Endothelial cell of umbilical vein (primary cell): ENCODE measurements at regions not wholly inside any gene's neighbourhood (a gene's known extent, or its start where the extent isn't known, plus 50 kb on each side); places are given as distances from the start of the nearest gene placed in this dataset.

Experiments used
- BruUV-seq: library from RNA; stranded (reverse); fragments of 400-500 nt; replicated peaks from 2 replicates; lab custom pipeline; 2021; lab: Mats Ljungman, UMichigan
- CTCF ChIA-PET: fragments of 300-600, 350-600 bp; sonication (Branson Sonifier 250); formaldehyde crosslinking; loops from one replicate; lab custom pipeline; 2021; ENCODE audit warnings: antibody characterized with exemption, inconsistent platforms; lab: Charles Lee
- POLR2A ChIA-PET: fragments of 300-600, 350-600 bp; sonication (Branson Sonifier 250); formaldehyde crosslinking; loops from one replicate; lab custom pipeline; 2021; ENCODE audit warnings: antibody characterized with exemption, inconsistent platforms; lab: Charles Lee
- DNase-seq: peaks from one replicate; pipeline ENCODE4 v3.0.0-alpha.2; 2011; ENCODE audit warnings: low read depth, low spot score
- FAIRE-seq: peaks from 2 replicates; lab custom pipeline; 2011; peaks lifted over from hg19 to GRCh38; lab: Jason Lieb, UNC
- H2AFZ ChIP-seq: 2 replicates; pipeline ENCODE4 v1.6.0; 2012; ENCODE audit warnings: low read depth, low read length, control low read depth, inconsistent platforms
- H3K27ac ChIP-seq: 2 replicates; pipeline ENCODE4 v1.5.1; 2011; ENCODE audit warnings: low read depth, mild to moderate bottlenecking, control low read depth, low read length, moderate library complexity; ENCODE audit not compliant: insufficient read depth
- H3K27me3 ChIP-seq, 2 experiments: 2 replicates each; pipeline versions ENCODE4 v1.6.0 to v1.6.1; 2011; ENCODE audit warnings: low read length in 2 of 2, mixed read lengths in 1 of 2; ENCODE audit not compliant: control insufficient read depth in 2 of 2, insufficient read depth in 2 of 2
- H3K36me3 ChIP-seq, 2 experiments: 2 replicates in 1 of 2; 3 replicates in 1 of 2; pipeline ENCODE4 v1.5.1; 2011; ENCODE audit warnings: low read length in 2 of 2, mild to moderate bottlenecking in 1 of 2, moderate library complexity in 1 of 2; ENCODE audit not compliant: control insufficient read depth in 2 of 2, insufficient read depth in 2 of 2; ENCODE audit errors: extremely low read depth in 1 of 2
- H3K4me1 ChIP-seq: 3 replicates; pipeline ENCODE4 v1.5.1; 2011; ENCODE audit warnings: mild to moderate bottlenecking, low read length; ENCODE audit not compliant: control insufficient read depth, insufficient read depth; ENCODE audit errors: extremely low read depth
- H3K4me2 ChIP-seq: 2 replicates; pipeline ENCODE4 v1.6.1; 2011; ENCODE audit warnings: low read length, control low read depth, mixed read lengths; ENCODE audit not compliant: insufficient read depth
- H3K4me3 ChIP-seq, 3 experiments: fragments of 200-600 bp in 1 of 3; sonication (generic), shearing (Covaris generic) in 1 of 3; replicated peaks in 1 of 3; 2 replicates each; pipeline ENCODE4 v1.5.1; 2011 to 2016; ENCODE audit warnings: control low read depth in 3 of 3, low read length in 3 of 3, mild to moderate bottlenecking in 2 of 3, inconsistent platforms in 1 of 3, low read depth in 1 of 3, moderate library complexity in 1 of 3; ENCODE audit not compliant: insufficient read depth in 1 of 3
- H3K79me2 ChIP-seq: 2 replicates; pipeline ENCODE4 v1.6.0; 2012; ENCODE audit warnings: low read length, inconsistent platforms; ENCODE audit not compliant: control insufficient read depth, insufficient read depth
- H3K9ac ChIP-seq: replicated peaks from 2 replicates; pipeline ENCODE3; 2011; ENCODE audit warnings: low read length, control low read depth; ENCODE audit not compliant: insufficient read depth; ENCODE audit errors: extremely low read depth
- H3K9me1 ChIP-seq: replicated peaks from 3 replicates; pipeline ENCODE4 v1.6.0; 2011; ENCODE audit warnings: mild to moderate bottlenecking, low read length; ENCODE audit not compliant: control insufficient read depth, insufficient read depth; ENCODE audit errors: extremely low read depth
- H3K9me3 ChIP-seq: replicated peaks from 2 replicates; pipeline ENCODE4 v1.5.1; 2012; ENCODE audit warnings: low read length, inconsistent platforms; ENCODE audit not compliant: control insufficient read depth, insufficient read depth
- H4K20me1 ChIP-seq: replicated peaks from 2 replicates; pipeline ENCODE3; 2011; ENCODE audit warnings: mild to moderate bottlenecking, low read length; ENCODE audit not compliant: control insufficient read depth, insufficient read depth; ENCODE audit errors: extremely low read depth
- EZH2 ChIP-seq: IDR thresholded peaks from 2 replicates; pipeline ENCODE4 v1.6.1; 2012; ENCODE audit warnings: borderline replicate concordance, low read depth, mild to moderate bottlenecking, moderate library complexity, low read length, inconsistent platforms; ENCODE audit not compliant: severe bottlenecking
- FOS ChIP-seq: IDR thresholded peaks from 2 replicates; pipeline ENCODE4 v1.6.1; 2011; ENCODE audit warnings: mild to moderate bottlenecking, low read length, moderate library complexity, borderline replicate concordance; ENCODE audit not compliant: insufficient read depth
- GATA2 ChIP-seq: IDR thresholded peaks from 2 replicates; pipeline ENCODE4 v1.7.0; 2011; ENCODE audit warnings: low read depth, mild to moderate bottlenecking, moderate library complexity, mixed read lengths, low read length; ENCODE audit not compliant: insufficient read length, insufficient read depth
- JUN ChIP-seq: IDR thresholded peaks from 2 replicates; pipeline ENCODE4 v1.6.1; 2011; ENCODE audit warnings: borderline replicate concordance, low read depth; ENCODE audit not compliant: insufficient read length, insufficient read depth
- MYC ChIP-seq: IDR thresholded peaks from one replicate; pipeline ENCODE4 v1.6.1; 2011; ENCODE audit warnings: mild to moderate bottlenecking, low read depth, low read length
- POLR2A ChIP-seq: IDR thresholded peaks from 2 replicates; pipeline ENCODE4 v1.6.1; 2012; ENCODE audit warnings: low read depth, mild to moderate bottlenecking, control low read depth, low read length
- POLR2AphosphoS5 ChIP-seq: IDR thresholded peaks from 2 replicates; pipeline ENCODE4 v1.6.1; 2012; ENCODE audit warnings: low read depth, mild to moderate bottlenecking, control low read depth, low read length, moderate library complexity; ENCODE audit not compliant: insufficient read depth
- dilution Hi-C: fragments of 300-500 bp; cut with MboI; formaldehyde crosslinking; loops from one replicate; pipeline ENCODE4 v1.15.0; 2019; ENCODE audit warnings: low sequenced_read_pairs; ENCODE audit not compliant: extremely low pct_ligation_motif_present
- intact Hi-C: fragments of 100-400 bp; cut with micrococcal nuclease; formaldehyde crosslinking; loops from one replicate; pipeline ENCODE4 v1.10.0; 2022
- TF ChIP-seq, protein P1 (sequence below), 2 donors: IDR thresholded peaks; 1 replicate in 1 of 2; 2 replicates in 1 of 2; pipeline ENCODE4 v1.5.1; 2011; ENCODE audit warnings: low read length in 2 of 2, mild to moderate bottlenecking in 2 of 2, moderate library complexity in 2 of 2, control low read depth in 1 of 2, inconsistent platforms in 1 of 2, low read depth in 1 of 2; ENCODE audit not compliant: insufficient read depth in 1 of 2; ENCODE audit errors: extremely low read depth in 1 of 2
- TF ChIP-seq, protein P2 (sequence below): IDR thresholded peaks from 2 replicates; pipeline ENCODE4 v1.6.1; 2011; ENCODE audit not compliant: insufficient read depth, insufficient read length

DNA sequence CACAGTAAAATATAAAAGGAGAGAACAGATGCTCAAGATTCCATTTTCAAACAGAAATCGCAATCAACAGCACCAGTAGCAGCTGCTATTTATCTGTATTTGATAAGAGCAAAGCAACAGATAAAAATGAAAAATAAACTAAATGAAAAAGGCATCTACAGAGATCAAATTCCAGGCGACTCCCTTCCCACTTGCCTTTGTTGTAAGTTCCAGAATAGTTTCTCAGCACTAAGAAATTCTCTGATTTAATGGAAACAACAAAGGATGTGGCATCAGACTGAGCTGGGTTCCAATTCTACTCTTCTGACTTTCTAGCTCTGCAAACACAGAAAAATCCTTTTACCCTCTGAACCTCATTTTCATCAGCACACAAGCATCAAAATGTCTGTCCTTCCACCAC is 110.8 kb upstream of the MME start:
- H3K9me3 ChIP-seq, result no peaks in the 10 kb centered on the region
- intact Hi-C loops, result no loop called here
- no TSS peak for BruUV-seq
- H3K9ac ChIP-seq, result no peak overlapping the region
- H3K4me2 ChIP-seq, result no peak overlapping the region
- no peaks in the 10 kb centered on the region for H3K27me3 ChIP-seq
- peaks cover 7% of the 10 kb centered on the region for H3K4me1 ChIP-seq
- ChIA-PET POLR2A (no interaction called here), CTCF (interaction anchor here (0.7 to 1.2 kb wide), 2 partner anchors 10 to 205 kb away, joined by 3 to 4 read pairs; no protein-coding TSS in a partner anchor)
- H3K4me3 ChIP-seq, result no peak overlapping the region
- H2AFZ ChIP-seq, result no peak overlapping the region
- dilution Hi-C loops, result no loop called here
- H3K9me1 ChIP-seq, result no peaks in the 10 kb centered on the region
- no peaks in the 10 kb centered on the region for H3K36me3 ChIP-seq
- H4K20me1 ChIP-seq, result no peaks in the 10 kb centered on the region
- no peaks in the 10 kb centered on the region for H3K79me2 ChIP-seq
- FAIRE-seq (no peak), DNase-seq (no peak)
- TF ChIP-seq, protein P1, sequence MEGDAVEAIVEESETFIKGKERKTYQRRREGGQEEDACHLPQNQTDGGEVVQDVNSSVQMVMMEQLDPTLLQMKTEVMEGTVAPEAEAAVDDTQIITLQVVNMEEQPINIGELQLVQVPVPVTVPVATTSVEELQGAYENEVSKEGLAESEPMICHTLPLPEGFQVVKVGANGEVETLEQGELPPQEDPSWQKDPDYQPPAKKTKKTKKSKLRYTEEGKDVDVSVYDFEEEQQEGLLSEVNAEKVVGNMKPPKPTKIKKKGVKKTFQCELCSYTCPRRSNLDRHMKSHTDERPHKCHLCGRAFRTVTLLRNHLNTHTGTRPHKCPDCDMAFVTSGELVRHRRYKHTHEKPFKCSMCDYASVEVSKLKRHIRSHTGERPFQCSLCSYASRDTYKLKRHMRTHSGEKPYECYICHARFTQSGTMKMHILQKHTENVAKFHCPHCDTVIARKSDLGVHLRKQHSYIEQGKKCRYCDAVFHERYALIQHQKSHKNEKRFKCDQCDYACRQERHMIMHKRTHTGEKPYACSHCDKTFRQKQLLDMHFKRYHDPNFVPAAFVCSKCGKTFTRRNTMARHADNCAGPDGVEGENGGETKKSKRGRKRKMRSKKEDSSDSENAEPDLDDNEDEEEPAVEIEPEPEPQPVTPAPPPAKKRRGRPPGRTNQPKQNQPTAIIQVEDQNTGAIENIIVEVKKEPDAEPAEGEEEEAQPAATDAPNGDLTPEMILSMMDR (IDR thresholded peaks at IDR 0.05; ENCODE audit: extremely low read depth in 1 of 2, insufficient read depth in 1 of 2, low read depth in 1 of 2, low read length in 2 of 2), result no peak
- TF ChIP-seq, protein P2, sequence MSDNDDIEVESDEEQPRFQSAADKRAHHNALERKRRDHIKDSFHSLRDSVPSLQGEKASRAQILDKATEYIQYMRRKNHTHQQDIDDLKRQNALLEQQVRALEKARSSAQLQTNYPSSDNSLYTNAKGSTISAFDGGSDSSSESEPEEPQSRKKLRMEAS, result no peak
- TF ChIP-seq EZH2, result no peak
- TF ChIP-seq GATA2, result no peak
- H3K27ac ChIP-seq, result no peak overlapping the region

DNA sequence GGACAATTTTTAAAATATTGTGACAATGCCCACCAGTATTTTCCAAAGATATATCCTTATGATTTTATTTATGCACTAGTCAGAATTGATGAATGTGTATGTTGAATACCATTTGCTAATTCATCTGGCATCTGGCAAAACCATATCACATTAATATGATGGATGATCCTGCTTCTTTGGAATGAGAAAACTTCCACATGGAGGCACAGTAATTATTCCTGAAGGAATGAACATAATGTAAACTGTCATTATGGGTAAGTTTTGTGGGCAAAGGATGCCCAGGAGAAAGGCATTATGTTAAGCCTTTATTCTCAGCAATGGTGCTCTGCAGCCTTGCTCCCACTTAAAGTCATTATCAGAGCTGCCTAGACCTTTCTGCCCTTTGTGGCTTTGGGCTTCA is 113.0 kb upstream of the MME start:
- no TSS peak for BruUV-seq
- POLR2A ChIA-PET, result no interaction called here
- intact Hi-C loops (no loop called here), dilution Hi-C loops (no loop called here)
- Histone ChIP-seq H3K9me1 (no peaks in the 10 kb centered on the region), H3K4me3 (no peak overlapping the region), H3K9ac (no peak overlapping the region), H3K79me2 (no peaks in the 10 kb centered on the region), H4K20me1 (no peaks in the 10 kb centered on the region), H3K9me3 (no peaks in the 10 kb centered on the region), H3K4me2 (no peak overlapping the region), H3K4me1 (peaks cover 5% of the 10 kb centered on the region), H2AFZ (no peak overlapping the region), H3K27ac (no peak overlapping the region), H3K36me3 (no peaks in the 10 kb centered on the region), H3K27me3 (no peaks in the 10 kb centered on the region)
- CTCF ChIA-PET, result interaction anchor here (1.7 kb wide), 1 partner anchor 11 kb away, joined by 4 read pairs; no protein-coding TSS in a partner anchor
- FAIRE-seq (no peak), DNase-seq (no peak)
- no peak for TF ChIP-seq GATA2
- TF ChIP-seq FOS, result no peak
- no peak for TF ChIP-seq POLR2AphosphoS5
- TF ChIP-seq, protein P1 (IDR thresholded peaks at IDR 0.05; ENCODE audit: extremely low read depth in 1 of 2, insufficient read depth in 1 of 2, low read depth in 1 of 2, low read length in 2 of 2), result no peak
- TF ChIP-seq POLR2A, result no peak
- TF ChIP-seq EZH2, result no peak
- no peak for TF ChIP-seq JUN
- TF ChIP-seq MYC, result no peak
- TF ChIP-seq, protein P2, result no peak
